Ammon's horn (tissue), 1 donor: ENCODE measurements at regions not wholly inside any gene's neighbourhood (a gene's known extent, or its start where the extent isn't known, plus 50 kb on each side); places are given as distances from the start of the nearest gene placed in this dataset.
A peak's percentile ranks its signal among the peaks of the same experiment; 100 is the strongest.

Experiments used
- DNase-seq: peaks from one replicate; pipeline ENCODE4 v3.0.0-alpha.2; 2016; ENCODE audit warnings: low spot score

- DNase-seq: no peak
These were observed 411.0 kb downstream of the LRATD1 start for GRCh38 chr2:15043336-15044058.

- no peak for DNase-seq
These were observed 412.5 kb downstream of the LRATD1 start for GRCh38 chr2:15045054-15045453.

GRCh38 chr2:15047184-15047583 lies 414.7 kb downstream of the LRATD1 start:
- no peak for DNase-seq

GRCh38 chr2:15048000-15048399 lies 415.5 kb downstream of the LRATD1 start:
- no peak for DNase-seq

DNA sequence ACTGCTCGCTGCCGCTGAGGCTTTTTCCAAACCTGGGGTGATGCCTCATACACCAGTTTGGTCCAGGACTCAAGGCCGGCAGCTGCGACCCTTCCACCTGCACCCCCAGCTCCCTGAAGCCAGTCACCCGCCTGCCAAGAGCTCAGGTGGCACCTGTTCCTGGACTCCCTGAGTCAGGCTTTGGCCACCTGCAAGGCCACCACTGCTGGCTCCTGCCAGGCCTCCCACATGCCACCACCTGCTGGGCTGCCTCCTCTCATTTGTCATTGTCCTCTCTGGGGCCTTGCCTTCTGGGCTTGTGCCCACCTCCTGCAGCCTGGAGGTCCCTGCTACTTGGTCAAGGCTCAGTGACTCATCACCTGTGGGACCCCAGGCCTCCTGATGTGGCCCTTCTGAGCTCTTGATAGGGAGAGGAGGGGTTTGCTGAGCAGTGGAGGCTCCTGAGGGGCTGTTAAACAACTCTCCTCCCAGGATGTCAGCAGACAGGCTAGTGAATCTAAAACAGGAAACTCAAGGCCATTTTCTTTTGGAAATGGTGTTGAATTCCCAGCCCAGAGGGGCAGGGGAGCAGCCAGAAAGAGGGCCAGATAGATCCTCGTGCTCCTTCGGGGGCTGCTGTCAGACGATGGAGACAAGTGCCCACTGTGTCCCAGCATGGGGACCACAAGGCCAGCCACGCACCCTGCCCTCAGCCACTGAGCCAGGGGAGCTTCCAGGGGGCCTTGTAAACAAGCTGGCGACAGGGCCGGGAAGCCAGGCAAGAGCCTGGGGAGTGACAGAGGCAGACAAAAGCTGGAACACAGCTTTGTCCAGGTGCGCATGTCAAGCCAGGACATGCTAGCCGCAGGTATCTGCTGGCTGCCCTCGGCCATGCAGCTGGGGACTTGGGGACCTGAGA lies 416.8 kb downstream of the LRATD1 start:
- no peak for DNase-seq

- no peak for DNase-seq
These were observed 418.0 kb downstream of the LRATD1 start for GRCh38 chr2:15050483-15050882.

DNA sequence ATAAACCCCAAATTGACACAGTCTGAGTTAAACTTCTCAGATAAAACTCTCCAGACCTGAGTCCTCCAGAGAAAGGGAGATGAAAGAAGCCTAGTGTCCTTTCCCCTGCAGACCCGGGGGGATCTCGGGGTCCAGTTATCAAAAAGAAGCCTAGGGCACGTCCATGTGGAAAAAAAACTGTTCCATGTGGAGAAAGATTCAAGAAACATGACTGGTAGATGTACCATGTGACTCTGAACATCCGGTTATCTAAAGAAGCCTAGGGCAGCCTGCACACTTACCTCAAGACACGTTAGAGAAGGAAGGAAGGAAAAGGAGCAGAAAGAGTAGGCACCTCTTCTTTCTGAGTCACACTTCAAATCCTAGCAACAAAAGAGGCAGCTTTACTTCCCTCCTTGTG lies 421.0 kb downstream of the LRATD1 start:
- no peak for DNase-seq

GRCh38 chr2:15058015-15058720 lies 425.7 kb downstream of the LRATD1 start:
- no peak for DNase-seq

DNA sequence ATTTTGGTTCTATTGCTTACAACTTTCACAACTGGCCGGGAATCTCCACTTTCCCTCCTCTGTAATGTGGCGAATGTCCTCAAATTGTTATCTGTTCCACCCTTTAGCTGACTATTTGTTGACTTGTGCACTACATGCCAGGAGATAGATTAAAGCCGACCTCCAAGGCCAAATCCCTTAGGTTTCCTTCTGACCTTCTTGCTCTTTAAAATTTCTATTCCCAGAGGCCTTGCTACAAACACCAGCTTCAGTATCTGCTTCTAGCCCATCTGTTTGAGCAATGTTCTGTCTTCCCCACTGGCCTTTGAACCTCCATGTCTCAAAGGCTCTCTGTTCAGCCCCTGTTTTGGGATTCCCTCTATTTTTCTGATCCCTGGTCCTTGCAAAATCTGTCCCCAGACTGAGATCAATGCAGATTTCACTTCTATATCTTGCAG lies 426.2 kb downstream of the LRATD1 start:
- no peak for DNase-seq

GRCh38 chr2:15059870-15060512 lies 427.5 kb downstream of the LRATD1 start:
- no peak for DNase-seq

GRCh38 chr2:15061268-15061667 lies 428.8 kb downstream of the LRATD1 start:
- DNase-seq: no peak

DNA sequence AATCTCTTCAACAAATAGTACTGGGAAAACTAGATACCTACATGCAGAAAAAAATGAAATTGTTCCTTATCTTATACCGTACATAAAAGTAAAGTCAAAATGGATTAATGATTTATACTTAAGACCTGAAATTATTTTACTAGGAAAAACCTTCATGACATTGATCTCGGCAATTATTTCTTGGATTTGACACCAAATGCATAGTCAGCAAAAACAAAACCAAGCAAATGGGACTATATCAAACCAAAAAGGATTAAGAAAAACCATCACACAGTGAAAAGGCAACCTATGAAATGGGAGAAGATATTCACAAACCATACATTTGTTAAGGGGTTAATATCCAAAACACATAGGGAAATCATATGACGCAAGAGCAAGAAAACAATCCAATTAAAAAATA lies 433.6 kb downstream of the LRATD1 start:
- no peak for DNase-seq

DNA sequence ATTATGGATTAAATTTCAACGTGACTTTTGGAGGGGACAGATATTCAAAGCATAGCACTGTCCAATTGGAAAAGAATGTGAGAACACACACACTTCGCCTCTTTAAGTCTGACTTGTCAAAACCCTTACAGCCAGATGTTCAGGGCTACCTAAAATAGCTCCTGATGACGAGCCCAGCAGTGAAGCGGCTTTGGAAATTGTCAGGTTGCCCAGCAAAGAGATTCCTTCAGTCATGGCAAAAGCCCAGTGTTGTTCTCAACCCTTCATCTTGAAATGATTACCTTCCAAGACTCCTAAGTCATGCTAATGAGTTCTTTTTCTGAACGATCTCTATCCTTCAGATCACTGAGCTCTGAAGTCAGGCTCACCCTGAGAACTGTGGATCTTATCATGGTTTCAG lies 436.6 kb downstream of the LRATD1 start:
- no peak for DNase-seq

DNA sequence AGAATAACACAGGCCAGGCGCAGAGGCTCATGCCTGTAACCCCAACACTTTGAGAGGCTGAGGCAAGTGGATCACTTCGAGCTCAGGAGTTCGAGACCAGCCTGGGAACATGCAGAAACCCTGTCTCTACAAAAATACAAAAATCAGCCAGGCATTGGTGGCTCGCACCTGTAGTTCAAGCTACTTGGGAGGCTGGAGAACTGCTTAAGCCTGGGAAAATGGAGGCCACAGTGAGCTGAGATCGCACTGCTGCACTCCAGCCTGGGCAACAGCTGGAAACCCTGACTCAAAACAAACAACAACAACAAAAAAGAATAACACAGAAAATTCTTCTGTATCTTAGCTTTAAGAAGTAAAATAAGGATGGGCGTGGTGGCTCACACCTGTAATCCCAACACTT lies 440.3 kb downstream of the LRATD1 start:
- DNase-seq: no peak

DNA sequence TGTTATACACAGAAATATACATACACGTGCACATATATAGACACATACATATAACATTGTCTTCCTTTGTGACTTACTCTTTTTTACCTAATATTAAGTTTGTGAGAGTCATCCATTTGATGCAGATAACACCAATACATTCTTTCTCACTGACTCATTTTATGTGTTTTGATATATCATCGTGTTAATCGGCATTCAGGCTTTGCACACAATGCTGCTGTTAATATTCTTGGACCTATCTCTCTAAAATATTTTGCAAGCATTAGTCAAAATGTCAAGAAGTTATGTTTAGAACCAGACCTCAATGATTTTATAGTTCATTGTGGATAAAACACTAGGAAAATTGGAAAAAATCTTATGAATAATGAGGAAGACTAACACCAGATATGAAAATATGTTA lies 441.1 kb downstream of the LRATD1 start:
- no peak for DNase-seq

DNA sequence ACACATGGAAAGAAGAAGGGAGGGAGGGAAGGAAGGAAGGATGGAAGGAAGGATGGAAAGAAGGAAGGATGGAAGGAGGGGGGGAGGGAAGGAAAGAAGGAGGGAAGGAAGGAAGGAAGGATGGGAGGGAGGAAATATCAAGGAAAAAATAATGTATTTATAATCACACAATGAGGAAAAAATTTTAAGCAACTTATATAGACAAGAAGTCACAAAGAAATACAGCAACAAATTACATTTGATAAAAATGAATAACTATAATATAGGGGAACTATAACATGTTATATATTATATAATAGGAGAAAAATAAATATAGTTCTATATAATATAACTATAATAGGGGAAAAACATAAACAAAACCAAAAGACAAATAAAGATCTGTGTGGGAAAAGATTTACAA lies 441.8 kb downstream of the LRATD1 start:
- no peak for DNase-seq

GRCh38 chr2:15074751-15075700 lies 442.5 kb downstream of the LRATD1 start:
- DNase-seq: peak; percentile 48

DNA sequence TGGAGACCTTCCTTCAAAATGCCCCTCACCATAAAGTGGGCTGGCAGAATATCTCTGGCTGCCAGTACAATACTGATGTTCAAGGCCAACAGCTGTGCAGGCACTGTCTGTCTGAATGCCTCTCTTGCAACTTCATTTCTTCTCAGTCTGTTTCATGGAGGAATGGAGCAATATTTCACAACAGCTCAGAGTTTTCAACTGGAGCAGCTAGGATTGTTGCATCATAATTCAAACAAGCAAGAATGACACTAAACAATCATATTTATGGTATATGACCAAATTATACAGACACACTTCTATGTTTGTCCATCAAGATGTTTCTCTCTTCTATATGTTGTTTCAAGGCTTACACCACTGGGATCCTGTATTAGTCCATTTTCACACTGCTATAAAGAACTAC lies 444.2 kb downstream of the LRATD1 start:
- no peak for DNase-seq

DNA sequence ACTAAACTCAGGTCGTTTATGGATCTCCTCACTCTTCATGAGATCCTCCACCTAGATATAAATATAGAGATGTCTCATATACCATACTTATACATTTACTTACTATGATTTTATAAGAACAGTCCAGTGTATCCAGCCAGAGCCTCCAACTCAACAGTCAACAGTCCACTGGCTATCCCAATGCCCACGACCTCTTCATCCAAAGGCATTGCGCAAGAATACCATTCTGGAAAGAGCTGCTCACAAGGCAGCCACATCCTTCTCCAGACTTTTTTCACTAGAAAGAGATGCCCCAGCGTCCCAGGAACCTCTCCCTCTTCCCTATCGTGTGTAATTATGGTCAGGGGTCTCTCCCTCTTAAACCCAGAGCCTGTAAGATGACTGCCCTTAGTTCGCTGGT lies 448.8 kb downstream of the LRATD1 start:
- no peak for DNase-seq

GRCh38 chr2:15082105-15083058 lies 449.9 kb downstream of the LRATD1 start:
- no peak for DNase-seq
